GM13976 (cell line): ENCODE measurements at regions not wholly inside any gene's neighbourhood (a gene's known extent, or its start where the extent isn't known, plus 50 kb on each side); places are given as distances from the start of the nearest gene placed in this dataset.
A peak's percentile ranks its signal among the peaks of the same experiment; 100 is the strongest.

Experiments used
- DNase-seq: peaks from one replicate; pipeline ENCODE4 v3.0.0; 2012; ENCODE audit warnings: low spot score
- CTCF ChIP-seq: IDR thresholded peaks from 2 replicates; pipeline ENCODE4 v1.5.1; 2012; ENCODE audit warnings: borderline replicate concordance, mild to moderate bottlenecking; ENCODE audit not compliant: insufficient read depth; ENCODE audit errors: extremely low read depth, missing control alignments, control extremely low read depth
- in situ Hi-C: fragments of 300-500 bp; cut with MboI; formaldehyde crosslinking; loops from one replicate; pipeline ENCODE4 v1.12.0; 2022; ENCODE audit warnings: low sequenced_read_pairs, mixed read lengths, inconsistent platforms; ENCODE audit not compliant: unreplicated experiment

DNA sequence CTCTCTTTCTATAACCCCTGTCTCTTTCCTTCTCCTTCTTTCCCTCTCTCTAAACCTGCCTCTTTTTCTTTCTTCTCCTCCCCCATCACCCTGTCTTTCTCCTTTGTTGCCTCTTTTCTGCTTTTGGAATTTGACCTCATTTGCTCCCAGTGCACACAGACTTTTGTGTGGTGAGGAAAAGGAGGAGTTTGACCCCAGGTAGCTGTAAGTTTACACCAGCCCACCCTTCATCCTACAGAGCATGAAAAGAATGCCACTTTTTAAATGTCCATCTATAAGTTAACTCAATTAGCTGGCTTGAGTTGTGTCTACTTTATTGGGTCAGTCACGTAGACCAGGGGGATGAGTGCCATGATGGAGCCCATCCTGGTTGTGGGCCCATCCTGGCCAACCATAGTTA, 146.8 kb upstream of the SLC38A2 start:
- in situ Hi-C loops: no loop called here
- TF ChIP-seq CTCF: no peak
- DNase-seq: no peak

DNA sequence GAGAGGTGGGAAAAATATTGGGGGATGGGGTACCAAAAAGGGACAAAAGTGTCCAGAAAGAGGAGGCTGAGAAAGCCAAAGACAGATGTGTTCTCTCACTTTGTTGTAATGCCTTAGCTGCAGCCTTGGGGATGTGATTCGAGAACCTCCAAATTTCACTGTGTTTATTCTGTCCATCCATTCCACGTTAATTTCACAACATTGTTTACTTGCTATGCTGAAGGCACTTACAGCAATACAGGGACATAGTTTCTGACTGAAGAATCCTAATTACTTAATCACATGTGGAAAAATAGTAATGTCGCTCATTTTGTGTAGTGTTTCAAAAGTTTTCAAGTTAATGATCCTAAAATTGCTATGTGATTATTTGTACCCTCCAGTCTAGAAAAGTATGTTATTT, 146.2 kb upstream of the SLC38A2 start:
- in situ Hi-C loops: no loop called here
- no peak for TF ChIP-seq CTCF
- no peak for DNase-seq

GRCh38 chr12:46518169-46518568, 145.6 kb upstream of the SLC38A2 start:
- DNase-seq: no peak
- no peak for TF ChIP-seq CTCF
- in situ Hi-C loops: no loop called here

GRCh38 chr12:46517579-46517962, 145.0 kb upstream of the SLC38A2 start:
- in situ Hi-C loops: no loop called here

DNA sequence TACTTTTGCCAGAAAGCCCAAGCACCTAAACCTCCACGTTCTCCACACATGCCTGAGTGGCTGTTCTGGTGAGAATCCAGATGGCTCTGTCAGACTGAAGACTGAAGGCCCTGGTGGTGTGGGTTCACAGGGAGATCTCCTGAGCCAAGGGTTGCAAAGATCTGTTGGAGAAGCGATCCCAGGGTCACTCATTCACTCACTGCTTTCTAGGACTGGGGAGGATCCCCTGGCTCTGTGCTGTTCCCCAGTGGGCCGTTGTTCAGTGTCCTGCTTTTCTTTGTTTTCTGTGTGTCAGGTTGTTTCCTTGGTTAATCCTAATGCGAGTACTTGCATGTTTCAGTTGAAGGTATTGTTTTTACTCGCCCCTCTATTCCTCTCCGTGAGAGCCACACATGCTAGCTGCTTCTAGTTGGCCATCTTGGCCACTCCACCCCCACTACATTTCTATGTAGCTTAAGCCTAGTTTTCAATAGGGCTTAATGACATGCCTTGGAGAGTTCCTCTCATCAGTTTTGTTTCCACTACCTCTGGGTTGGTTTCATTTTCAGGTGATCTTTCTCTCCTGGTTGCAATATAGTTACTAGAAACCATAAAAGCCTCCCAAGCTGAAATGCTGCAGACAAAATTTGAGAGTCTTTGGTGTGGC, 144.5 kb upstream of the SLC38A2 start:
- DNase-seq: peak; percentile 58
- in situ Hi-C loops: no loop called here

More at GRCh38 chr12:46517579-46517962, 145.0 kb upstream of the SLC38A2 start:
- peak; percentile 6 for TF ChIP-seq CTCF
- no peak for DNase-seq

GRCh38 chr12:46516238-46516932, 143.8 kb upstream of the SLC38A2 start:
- in situ Hi-C loops: no loop called here
- no peak for DNase-seq
- TF ChIP-seq CTCF: no peak

More for the DNA sequence above, 144.5 kb upstream of the SLC38A2 start:
- no peak for TF ChIP-seq CTCF
